ENCODE measurements at regions not wholly inside any gene's neighbourhood (a gene's known extent, or its start where the extent isn't known, plus 50 kb on each side); places are given as distances from the start of the nearest gene placed in this dataset.

GRCh38 chrX:82125103-82125502 lies 923.2 kb downstream of the SH3BGRL start (continued):
- TF ChIP-seq THAP7 (CRISPR knock-in tag; IDR thresholded peaks at IDR 0.05) (no peak), NFIC (IDR thresholded peaks at IDR 0.05) (no peak), ZNF384 (IDR thresholded peaks at IDR 0.05; ENCODE audit: low read depth, low read length) (no peak), MEF2D (tag; conservative IDR thresholded peaks at IDR 0.05; ENCODE audit: low read depth) (no peak)

GRCh38 chrX:82127228-82128123 lies 925.6 kb downstream of the SH3BGRL start:
- Histone ChIP-seq H3K27ac (ENCODE audit: extremely low read depth, low read depth, low read length) (no peak overlapping the region), H3K79me2 (ENCODE audit: control insufficient read depth, insufficient read depth, low read length) (no peaks in the 10 kb centered on the region), H4K20me1 (replicated peaks; ENCODE audit: control insufficient read depth, insufficient read depth, low read length) (no peaks in the 10 kb centered on the region), H3K9me1 (ENCODE audit: control insufficient read depth, insufficient read depth, low read length) (no peaks in the 10 kb centered on the region), H3K9me3 (replicated peaks; ENCODE audit: control insufficient read depth, insufficient read depth, low read depth, low read length) (no peaks in the 10 kb centered on the region), H3K4me2 (ENCODE audit: insufficient read depth, low read length) (no peak overlapping the region), H2AFZ (ENCODE audit: low read depth, low read length) (no peak overlapping the region), H3K36me3 (ENCODE audit: control insufficient read depth, insufficient read depth, low read length) (no peaks in the 10 kb centered on the region), H3K9ac (ENCODE audit: insufficient read depth in 1 of 2, low read depth in 2 of 2, low read length in 2 of 2) (no peak overlapping the region), H3K27me3 (ENCODE audit: control insufficient read depth in 2 of 2, insufficient read depth in 2 of 2, low read length in 2 of 2) (no peaks in the 10 kb centered on the region), H3K4me1 (replicated peaks in 1 of 2; ENCODE audit: control insufficient read depth in 2 of 2, insufficient read depth in 2 of 2, low read length in 2 of 2) (no peaks in the 10 kb centered on the region), H3K4me3 (no peak overlapping the region)
- ATAC-seq: no peak
- DNase-seq (ENCODE audit: extremely low read depth in 1 of 4, low spot score in 3 of 4): no peak
- WGBS (ENCODE audit: insufficient coverage, low coverage, missing lambda C conversion rate): 10% methylated on average over 2 of the region's 2 CpGs
- TF ChIP-seq E2F8 (IDR thresholded peaks at IDR 0.05; ENCODE audit: low read depth, partially characterized antibody): no peak
- in situ Hi-C loops (cut with MboI) (no loop called here), intact Hi-C loops (cut with micrococcal nuclease) (no loop called here)
- ChIA-PET CTCF (ENCODE audit: low intra/inter-chr PET ratio) (no interaction called here), POLR2A (no interaction called here)
- no TSS peak for BruUV-seq (replicated peaks)
- FAIRE-seq: no peak

All from K562 (cell line).